GM13976 (cell line): ENCODE measurements at regions not wholly inside any gene's neighbourhood (a gene's known extent, or its start where the extent isn't known, plus 50 kb on each side); places are given as distances from the start of the nearest gene placed in this dataset.
"Not testable (repeated sequence)": the region's sequence is repeated elsewhere in the genome, so short reads cannot be mapped to it uniquely, and the experiment has no call there.

Source experiments
- DNase-seq: peaks from one replicate; pipeline ENCODE4 v3.0.0; 2012; ENCODE audit warnings: low spot score
- in situ Hi-C: fragments of 300-500 bp; cut with MboI; formaldehyde crosslinking; loops from one replicate; pipeline ENCODE4 v1.12.0; 2022; ENCODE audit warnings: low sequenced_read_pairs, mixed read lengths, inconsistent platforms; ENCODE audit not compliant: unreplicated experiment
- TF ChIP-seq, protein P1 (sequence below): IDR thresholded peaks from 2 replicates; pipeline ENCODE4 v1.5.1; 2012; ENCODE audit warnings: borderline replicate concordance, mild to moderate bottlenecking; ENCODE audit not compliant: insufficient read depth; ENCODE audit errors: extremely low read depth, missing control alignments, control extremely low read depth

DNA sequence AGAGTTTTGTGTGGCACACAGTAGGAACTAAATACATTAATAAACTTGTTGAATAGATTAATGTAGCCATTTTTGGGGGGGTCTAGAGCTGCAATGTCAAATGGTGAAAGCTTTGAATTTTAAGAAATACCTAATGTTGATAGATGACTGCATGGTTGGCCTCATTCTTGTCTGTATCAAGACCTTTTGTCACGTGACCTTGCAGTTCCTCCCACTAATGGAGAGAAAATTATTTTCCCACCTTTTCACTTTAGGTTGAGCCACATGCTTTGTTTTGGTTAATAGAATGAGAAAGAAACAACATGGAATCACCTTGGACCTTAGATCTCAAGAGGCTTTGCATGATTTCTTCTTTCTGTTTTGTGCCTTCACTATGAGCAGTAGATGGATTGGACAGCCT, 223.6 kb upstream of the DEPDC1 start:
- DNase-seq: no peak
- in situ Hi-C loops: no loop called here
- TF ChIP-seq, protein P1, sequence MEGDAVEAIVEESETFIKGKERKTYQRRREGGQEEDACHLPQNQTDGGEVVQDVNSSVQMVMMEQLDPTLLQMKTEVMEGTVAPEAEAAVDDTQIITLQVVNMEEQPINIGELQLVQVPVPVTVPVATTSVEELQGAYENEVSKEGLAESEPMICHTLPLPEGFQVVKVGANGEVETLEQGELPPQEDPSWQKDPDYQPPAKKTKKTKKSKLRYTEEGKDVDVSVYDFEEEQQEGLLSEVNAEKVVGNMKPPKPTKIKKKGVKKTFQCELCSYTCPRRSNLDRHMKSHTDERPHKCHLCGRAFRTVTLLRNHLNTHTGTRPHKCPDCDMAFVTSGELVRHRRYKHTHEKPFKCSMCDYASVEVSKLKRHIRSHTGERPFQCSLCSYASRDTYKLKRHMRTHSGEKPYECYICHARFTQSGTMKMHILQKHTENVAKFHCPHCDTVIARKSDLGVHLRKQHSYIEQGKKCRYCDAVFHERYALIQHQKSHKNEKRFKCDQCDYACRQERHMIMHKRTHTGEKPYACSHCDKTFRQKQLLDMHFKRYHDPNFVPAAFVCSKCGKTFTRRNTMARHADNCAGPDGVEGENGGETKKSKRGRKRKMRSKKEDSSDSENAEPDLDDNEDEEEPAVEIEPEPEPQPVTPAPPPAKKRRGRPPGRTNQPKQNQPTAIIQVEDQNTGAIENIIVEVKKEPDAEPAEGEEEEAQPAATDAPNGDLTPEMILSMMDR: no peak

DNA sequence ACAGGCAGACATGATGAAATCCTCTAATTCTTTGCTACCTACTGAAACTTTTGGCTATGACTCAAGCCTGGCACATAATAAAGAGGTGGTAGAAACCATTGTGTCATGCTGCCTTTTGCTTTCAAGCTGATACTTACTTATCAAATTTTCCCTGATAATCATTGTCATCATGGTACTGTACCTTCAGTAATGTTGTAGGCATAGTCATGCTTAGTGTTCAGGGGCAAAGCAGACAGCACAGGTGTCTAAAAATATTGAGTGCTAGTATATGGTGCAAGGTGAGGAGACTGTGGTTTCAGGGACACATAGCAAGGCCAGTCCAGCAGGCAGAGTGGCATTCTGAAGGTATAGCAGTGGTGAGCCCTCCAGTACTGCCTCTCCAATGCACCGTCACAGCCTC, 226.9 kb upstream of the DEPDC1 start:
- DNase-seq: no peak
- in situ Hi-C loops: no loop called here
- TF ChIP-seq, protein P1: no peak

DNA sequence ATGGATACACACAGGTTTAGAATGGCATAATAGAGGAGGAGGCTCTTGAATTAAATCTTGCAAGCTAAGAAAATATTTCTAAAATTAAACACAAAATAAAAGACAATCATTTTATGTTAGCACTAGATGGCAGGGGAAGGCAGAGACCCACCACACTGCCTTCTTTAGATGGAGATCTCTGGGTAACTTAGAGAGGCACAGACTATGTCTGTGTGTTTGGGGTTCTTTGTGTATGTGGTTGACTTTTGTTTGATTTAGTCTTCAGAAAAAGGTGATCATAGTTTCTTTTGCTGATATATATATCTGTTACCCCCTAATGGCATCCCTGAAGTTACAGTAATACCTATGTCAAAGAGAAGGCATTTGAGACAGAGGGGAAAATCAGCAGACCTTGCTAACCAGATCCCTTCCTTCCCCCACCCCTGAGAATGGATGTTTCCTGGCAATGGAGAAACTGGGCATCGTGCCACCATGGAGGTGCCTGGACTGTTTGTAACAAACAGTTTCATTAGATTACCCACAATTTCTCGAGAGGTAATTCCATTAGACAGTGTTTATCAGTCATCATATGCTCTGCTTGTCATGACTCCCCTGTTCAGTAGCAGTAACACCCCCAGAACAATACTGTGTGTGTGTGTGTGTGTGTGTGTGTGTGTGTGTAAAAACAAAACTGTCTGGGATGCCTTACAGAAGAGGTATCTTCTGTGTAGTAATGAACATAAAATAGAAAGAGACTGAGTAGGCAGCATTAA, 228.3 kb upstream of the DEPDC1 start:
- in situ Hi-C loops: no loop called here
- TF ChIP-seq, protein P1: no peak
- DNase-seq: no peak

DNA sequence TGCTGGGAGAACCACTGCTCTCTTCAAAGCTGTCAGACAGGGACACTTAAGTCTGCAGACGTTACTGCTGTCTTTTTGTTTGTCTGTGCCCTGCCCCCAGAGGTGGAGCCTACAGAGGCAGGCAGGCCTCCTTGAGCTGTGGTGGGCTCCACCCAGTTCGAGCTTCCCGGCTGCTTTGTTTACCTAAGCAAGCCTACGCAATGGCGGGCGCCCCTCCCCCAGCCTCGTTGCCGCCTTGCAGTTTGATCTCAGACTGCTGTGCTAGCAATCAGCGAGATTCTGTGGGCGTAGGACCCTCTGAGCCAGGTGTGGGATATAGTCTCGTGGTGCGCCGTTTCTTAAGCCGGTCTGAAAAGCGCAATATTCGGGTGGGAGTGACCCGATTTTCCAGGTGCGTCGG, 242.6 kb upstream of the DEPDC1 start:
- DNase-seq, in situ Hi-C loops: not testable (repeated sequence)

DNA sequence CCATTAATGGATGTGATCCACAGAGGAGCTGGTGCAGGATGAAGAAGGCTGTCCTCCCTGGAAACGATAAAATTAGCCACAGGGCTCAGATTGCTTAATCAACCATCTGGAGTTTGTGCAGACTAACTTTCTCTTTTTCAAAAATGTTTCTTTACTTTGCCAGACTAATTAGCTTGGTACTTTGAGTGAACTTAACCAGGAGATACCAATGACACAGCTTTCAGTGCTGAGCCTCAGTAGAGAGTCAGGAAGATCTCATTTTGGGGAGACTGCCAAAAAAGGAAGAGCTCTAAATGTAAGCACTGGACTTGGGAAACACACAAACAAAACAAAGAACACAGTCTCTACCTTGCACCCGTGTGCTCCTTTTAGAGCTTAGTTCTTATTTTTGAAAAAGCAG, 248.1 kb upstream of the DEPDC1 start:
- in situ Hi-C loops: no loop called here
- TF ChIP-seq, protein P1: no peak
- no peak for DNase-seq

DNA sequence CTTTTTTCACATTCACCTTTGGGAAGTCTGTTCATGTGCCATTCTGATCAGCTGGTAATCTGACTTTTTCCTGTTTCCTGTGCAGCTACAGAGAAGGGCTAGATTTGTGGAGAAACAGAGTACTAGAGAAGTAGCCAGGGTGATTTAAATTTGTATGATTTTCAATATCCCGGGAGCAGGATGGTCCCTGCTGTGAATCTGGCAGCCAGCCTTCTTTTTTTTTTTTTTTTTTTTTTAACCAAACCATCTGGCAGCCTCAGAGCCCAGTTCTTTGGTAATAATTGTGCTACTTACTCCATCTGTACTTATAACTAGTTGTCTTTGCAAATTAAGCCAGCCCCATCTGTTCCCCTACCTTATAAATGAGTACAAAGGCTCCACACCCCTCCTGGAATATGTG, 248.6 kb upstream of the DEPDC1 start:
- TF ChIP-seq, protein P1: no peak
- in situ Hi-C loops: no loop called here
- DNase-seq: no peak

DNA sequence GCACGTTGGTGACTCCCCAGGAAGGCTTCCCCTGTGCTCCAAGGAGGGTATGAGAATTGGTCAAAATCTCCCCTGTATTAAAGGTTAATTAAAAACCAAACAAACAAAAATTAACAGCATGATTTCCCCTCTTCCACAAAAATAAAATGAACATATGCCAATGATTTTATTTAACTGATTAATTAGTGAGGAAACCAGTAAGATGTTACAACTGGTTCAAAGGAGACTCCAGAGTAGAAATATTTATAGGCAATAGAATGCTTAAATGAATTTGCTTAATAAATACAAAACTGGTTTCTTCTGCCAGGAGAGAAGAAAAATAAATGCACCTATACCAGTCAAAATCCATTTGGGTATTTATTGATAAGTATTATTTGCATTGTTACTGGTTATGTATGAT, 249.5 kb upstream of the DEPDC1 start:
- no peak for DNase-seq
- TF ChIP-seq, protein P1: no peak
- in situ Hi-C loops: no loop called here
